ENCODE measurements at regions not wholly inside any gene's neighbourhood (a gene's known extent, or its start where the extent isn't known, plus 50 kb on each side); places are given as distances from the start of the nearest gene placed in this dataset.

DNA sequence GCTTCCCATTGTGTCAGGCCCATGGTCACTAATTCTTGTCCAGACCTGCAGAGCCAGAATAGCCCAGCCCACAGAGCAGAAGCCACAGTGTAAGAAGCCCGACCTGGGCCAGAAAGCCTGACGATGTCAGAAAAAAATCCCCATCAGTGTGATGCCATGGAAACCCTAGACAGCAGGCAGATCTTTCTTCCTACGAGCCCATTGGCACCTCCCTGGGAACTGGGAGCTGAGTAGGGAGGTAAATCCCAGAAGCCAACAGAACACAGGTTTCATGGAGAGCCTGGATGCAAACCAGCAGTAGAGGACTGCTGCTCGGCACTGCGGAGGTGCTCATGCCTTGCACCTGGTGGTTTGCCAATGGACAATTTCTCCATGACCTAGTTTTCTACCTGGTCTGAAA lies 82.2 kb upstream of the SLC22A16 start:
- TF ChIP-seq POLR2A (IDR thresholded peaks at IDR 0.05; ENCODE audit: low read depth): no peak
- TF ChIP-seq, protein P1, sequence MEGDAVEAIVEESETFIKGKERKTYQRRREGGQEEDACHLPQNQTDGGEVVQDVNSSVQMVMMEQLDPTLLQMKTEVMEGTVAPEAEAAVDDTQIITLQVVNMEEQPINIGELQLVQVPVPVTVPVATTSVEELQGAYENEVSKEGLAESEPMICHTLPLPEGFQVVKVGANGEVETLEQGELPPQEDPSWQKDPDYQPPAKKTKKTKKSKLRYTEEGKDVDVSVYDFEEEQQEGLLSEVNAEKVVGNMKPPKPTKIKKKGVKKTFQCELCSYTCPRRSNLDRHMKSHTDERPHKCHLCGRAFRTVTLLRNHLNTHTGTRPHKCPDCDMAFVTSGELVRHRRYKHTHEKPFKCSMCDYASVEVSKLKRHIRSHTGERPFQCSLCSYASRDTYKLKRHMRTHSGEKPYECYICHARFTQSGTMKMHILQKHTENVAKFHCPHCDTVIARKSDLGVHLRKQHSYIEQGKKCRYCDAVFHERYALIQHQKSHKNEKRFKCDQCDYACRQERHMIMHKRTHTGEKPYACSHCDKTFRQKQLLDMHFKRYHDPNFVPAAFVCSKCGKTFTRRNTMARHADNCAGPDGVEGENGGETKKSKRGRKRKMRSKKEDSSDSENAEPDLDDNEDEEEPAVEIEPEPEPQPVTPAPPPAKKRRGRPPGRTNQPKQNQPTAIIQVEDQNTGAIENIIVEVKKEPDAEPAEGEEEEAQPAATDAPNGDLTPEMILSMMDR (IDR thresholded peaks at IDR 0.05): no peak

All from esophagus muscularis mucosa (tissue), 3 donors.